ENCODE measurements at regions not wholly inside any gene's neighbourhood (a gene's known extent, or its start where the extent isn't known, plus 50 kb on each side); places are given as distances from the start of the nearest gene placed in this dataset.

DNA sequence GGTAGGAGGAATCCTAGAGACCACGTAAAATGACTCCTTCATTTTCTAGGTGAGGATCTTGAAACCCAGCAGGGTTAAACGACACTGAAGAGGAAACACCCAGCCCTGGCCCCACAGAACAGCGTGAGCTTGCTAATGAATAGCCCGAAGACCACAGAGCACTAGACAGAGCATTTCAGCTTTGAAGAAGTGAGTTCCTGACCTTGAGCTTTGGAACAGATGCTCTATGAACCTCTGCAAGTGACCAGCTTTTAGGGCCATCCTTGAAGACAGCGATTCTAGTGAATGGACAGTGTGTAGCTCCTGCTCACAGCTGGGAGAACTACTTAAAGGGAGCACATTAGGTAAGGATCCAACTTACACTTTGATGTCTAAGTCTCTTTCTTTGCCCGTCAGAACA, 74.0 kb upstream of the FRMD1 start:
- DNase-seq (ENCODE audit: low read depth) = no peak
- TF ChIP-seq, protein P1, sequence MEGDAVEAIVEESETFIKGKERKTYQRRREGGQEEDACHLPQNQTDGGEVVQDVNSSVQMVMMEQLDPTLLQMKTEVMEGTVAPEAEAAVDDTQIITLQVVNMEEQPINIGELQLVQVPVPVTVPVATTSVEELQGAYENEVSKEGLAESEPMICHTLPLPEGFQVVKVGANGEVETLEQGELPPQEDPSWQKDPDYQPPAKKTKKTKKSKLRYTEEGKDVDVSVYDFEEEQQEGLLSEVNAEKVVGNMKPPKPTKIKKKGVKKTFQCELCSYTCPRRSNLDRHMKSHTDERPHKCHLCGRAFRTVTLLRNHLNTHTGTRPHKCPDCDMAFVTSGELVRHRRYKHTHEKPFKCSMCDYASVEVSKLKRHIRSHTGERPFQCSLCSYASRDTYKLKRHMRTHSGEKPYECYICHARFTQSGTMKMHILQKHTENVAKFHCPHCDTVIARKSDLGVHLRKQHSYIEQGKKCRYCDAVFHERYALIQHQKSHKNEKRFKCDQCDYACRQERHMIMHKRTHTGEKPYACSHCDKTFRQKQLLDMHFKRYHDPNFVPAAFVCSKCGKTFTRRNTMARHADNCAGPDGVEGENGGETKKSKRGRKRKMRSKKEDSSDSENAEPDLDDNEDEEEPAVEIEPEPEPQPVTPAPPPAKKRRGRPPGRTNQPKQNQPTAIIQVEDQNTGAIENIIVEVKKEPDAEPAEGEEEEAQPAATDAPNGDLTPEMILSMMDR (conservative IDR thresholded peaks at IDR 0.05; ENCODE audit: control insufficient read depth, insufficient read depth, low read depth, low read length) = no peak
- no peak overlapping the region for H3K4me3 ChIP-seq (ENCODE audit: control insufficient read depth, low read depth, low read length)

DNA sequence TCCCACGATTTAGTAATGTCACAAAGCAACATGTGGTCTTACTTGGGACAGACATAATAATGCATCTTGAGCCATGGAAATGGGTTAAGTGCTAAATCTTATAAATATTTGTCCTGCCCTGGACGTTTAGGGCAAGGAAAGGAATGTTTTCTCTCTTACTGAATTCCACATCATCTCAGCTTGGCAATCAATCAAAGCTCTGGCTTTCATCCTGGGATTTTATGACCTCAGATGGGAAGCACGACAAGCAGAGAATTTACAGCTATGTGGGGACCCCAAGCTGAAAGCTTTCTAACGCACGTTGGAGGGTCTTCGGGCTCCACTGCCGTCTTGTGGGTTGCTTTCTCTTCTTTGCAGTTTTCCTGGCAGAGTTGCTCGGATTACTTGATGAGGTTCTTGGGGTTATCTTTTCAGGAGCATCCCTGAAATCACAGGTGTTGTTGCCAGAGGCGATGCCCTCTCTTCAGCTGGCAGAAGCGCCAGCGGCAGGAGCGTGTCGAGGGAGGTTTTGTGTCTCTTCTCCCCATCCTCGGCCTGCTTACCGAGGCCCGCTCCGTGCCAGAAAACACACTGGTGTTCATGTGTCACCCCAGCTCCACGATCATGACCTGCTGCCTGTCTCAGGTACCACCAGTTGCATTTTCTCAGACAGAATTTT, 73.4 kb upstream of the FRMD1 start:
- TF ChIP-seq, protein P1 (conservative IDR thresholded peaks at IDR 0.05; ENCODE audit: control insufficient read depth, insufficient read depth, low read depth, low read length) = no peak
- H3K4me3 ChIP-seq (ENCODE audit: control insufficient read depth, low read depth, low read length) = no peak overlapping the region
- no peak for DNase-seq (ENCODE audit: low read depth)

DNA sequence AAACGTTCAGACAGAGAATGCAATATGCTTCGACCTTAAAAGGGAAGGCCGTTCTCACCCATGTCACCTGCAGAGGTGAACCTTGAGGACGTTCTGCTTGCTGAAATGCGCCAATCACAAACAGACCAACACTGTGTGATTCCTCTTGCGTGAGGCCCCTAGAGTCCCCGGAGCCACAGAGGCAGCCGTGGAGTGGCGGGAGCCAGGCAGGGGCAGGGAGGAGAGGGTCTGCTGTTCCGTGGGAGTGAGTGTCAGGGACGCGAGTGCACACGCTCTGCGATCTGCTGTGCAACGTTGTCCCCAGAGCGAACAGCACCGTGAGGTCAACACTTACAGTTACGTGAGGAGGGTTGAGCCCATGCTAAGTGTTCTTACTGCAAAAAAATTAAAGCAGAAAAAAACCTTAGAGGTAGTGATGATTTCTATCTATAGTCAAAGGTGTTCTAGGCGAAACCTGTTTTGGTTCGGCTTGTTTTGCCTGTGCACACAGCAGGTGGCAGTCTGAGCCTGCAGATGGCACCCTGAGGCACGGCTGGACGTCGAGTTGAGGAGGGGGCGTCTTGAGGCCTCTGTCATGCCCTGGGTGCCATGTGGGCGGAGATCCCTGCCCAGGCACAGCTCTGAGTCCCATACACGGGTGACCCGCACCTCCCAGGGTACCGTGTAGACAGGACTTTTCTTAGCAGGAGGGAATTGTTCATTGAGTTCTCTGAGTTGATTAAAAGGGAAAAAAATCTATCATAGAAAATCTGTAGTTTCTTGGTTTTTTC, 71.7 kb upstream of the FRMD1 start:
- TF ChIP-seq, protein P1 (conservative IDR thresholded peaks at IDR 0.05; ENCODE audit: control insufficient read depth, insufficient read depth, low read depth, low read length) = no peak
- no peak overlapping the region for H3K4me3 ChIP-seq (ENCODE audit: control insufficient read depth, low read depth, low read length)
- DNase-seq (ENCODE audit: low read depth) = no peak

DNA sequence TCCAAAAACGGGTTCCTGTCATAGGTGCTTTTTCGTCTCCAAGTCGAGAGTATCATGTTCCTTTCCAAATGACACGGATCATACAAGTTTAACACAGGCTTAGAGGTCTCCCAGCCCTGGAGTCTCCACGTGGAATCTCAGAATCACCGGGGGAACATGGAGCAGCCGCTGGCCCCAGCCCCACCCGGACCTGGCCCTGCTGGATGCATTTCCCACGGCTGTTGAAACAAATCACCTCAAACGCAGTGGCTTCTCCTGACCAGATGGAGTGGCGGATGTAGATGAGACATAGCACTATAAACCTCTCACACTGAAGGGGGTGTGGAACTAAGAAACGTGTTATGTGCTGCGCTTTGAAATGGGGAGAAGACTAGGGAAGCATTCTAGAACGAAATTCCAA, 70.0 kb upstream of the FRMD1 start:
- TF ChIP-seq, protein P1 (conservative IDR thresholded peaks at IDR 0.05; ENCODE audit: control insufficient read depth, insufficient read depth, low read depth, low read length) = no peak
- H3K4me3 ChIP-seq (ENCODE audit: control insufficient read depth, low read depth, low read length) = no peak overlapping the region
- no peak for DNase-seq (ENCODE audit: low read depth)

DNA sequence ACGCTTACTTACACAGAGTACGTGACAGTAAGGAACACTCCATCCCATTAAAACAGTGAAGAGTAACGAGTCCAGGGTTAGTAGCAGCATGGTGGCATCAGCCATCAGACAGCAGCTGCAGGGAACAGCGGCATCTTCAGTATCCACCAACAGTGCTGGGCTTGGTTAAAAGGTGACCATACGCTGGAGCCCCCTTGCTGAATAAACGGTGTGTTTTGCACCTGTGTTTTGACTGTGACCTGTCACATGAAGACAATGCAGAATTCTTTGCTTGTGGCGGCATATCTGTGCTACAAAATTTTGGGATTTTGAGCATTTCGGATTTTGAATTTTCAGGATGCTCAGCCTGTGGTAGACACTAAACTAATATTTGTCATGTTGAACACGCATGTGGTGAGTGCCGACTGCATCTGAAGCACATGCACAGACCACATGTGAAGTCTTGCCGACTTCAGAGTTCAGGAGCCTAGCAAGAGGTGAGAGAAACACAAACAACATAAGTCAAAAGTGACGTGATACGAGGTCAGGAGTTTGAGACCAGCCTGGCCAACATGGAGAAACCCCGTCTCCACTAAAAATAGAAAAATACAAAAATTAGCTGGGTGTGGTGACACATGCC, 69.3 kb upstream of the FRMD1 start:
- TF ChIP-seq, protein P1 (conservative IDR thresholded peaks at IDR 0.05; ENCODE audit: control insufficient read depth, insufficient read depth, low read depth, low read length) = no peak
- no peak for DNase-seq (ENCODE audit: low read depth)
- no peak overlapping the region for H3K4me3 ChIP-seq (ENCODE audit: control insufficient read depth, low read depth, low read length)

DNA sequence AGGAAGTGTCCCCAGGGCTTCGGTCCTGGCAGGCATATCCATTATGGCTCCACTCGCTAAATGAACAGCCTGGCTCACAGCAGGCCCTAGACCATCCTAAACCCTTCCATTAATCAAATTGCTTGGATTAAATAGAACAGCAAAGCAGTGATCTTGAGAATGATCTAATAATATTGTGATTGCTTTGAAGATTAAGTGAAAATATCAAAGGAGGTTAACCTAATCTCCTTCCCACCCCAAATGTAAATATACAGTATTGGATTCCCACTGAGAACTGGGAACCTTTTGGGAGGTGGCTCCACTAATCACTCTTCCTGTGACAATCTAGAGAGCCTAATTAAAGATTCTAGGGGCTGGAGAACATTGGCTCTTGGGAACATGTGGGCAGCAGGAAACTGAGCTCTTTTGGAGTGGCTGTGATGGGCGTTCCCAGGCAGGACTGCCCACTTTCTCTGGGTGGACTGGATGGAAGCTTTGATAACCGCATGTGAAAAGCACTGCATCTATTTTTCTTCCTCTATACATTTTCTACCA, 68.3 kb upstream of the FRMD1 start:
- no peak overlapping the region for H3K4me3 ChIP-seq (ENCODE audit: control insufficient read depth, low read depth, low read length)
- TF ChIP-seq, protein P1 (conservative IDR thresholded peaks at IDR 0.05; ENCODE audit: control insufficient read depth, insufficient read depth, low read depth, low read length) = no peak
- DNase-seq (ENCODE audit: low read depth) = no peak

Data from fibroblast of mammary gland (primary cell).